GM23338 (cell line): ENCODE measurements at regions not wholly inside any gene's neighbourhood (a gene's known extent, or its start where the extent isn't known, plus 50 kb on each side); places are given as distances from the start of the nearest gene placed in this dataset.
A peak's percentile ranks its signal among the peaks of the same experiment; 100 is the strongest.

Experiments used
- ATAC-seq: fragments of 200-7000 bp; cut with Tn5 transposase; 3 replicates; pipeline ENCODE4 v1.9.1; 2020
- DNase-seq: peaks from one replicate; pipeline ENCODE4 v3.0.0-alpha.2; 2015; ENCODE audit warnings: low spot score
- H2AFZ ChIP-seq: fragments of 200-600 bp; sonication (generic); 2 replicates; pipeline ENCODE4 v1.8.0; 2016; ENCODE audit warnings: antibody characterized with exemption, mild to moderate bottlenecking, moderate library complexity
- H3F3A ChIP-seq: fragments of 200-600 bp; sonication (generic); replicated peaks from 2 replicates; pipeline ENCODE4 v1.8.0; 2017; ENCODE audit warnings: antibody characterized with exemption, mixed run types, low read depth
- H3K27ac ChIP-seq: fragments of 200-600 bp; sonication (generic); 2 replicates; pipeline ENCODE4 v1.6.1; 2016; ENCODE audit warnings: low read depth
- H3K27me3 ChIP-seq: fragments of 200-600 bp; sonication (generic); 2 replicates; pipeline ENCODE4 v1.8.0; 2016; ENCODE audit warnings: mild to moderate bottlenecking, mixed run types, moderate library complexity; ENCODE audit not compliant: insufficient read depth
- H3K36me3 ChIP-seq: fragments of 200-600 bp; sonication (generic); 2 replicates; pipeline ENCODE4 v1.8.0; 2016; ENCODE audit warnings: mild to moderate bottlenecking; ENCODE audit not compliant: insufficient read depth
- H3K4me1 ChIP-seq: fragments of 200-600 bp; sonication (generic); 2 replicates; pipeline ENCODE4 v1.8.0; 2016; ENCODE audit warnings: mild to moderate bottlenecking, moderate library complexity; ENCODE audit not compliant: insufficient read depth
- H3K4me2 ChIP-seq: fragments of 200-600 bp; sonication (generic); 2 replicates; pipeline ENCODE4 v1.7.1; 2017; ENCODE audit warnings: mixed run types
- H3K4me3 ChIP-seq: fragments of 200-600 bp; sonication (generic); 2 replicates; pipeline ENCODE4 v1.6.1; 2016; ENCODE audit warnings: mixed run types
- H3K79me2 ChIP-seq: fragments of 200-600 bp; sonication (generic); replicated peaks from 2 replicates; pipeline ENCODE4 v1.8.0; 2017; ENCODE audit warnings: mild to moderate bottlenecking; ENCODE audit not compliant: insufficient read depth
- H3K9me2 ChIP-seq: fragments of 200-600 bp; sonication (generic); 2 replicates; pipeline ENCODE4 v1.8.0; 2017; ENCODE audit not compliant: insufficient read depth
- H4K20me1 ChIP-seq: fragments of 200-600 bp; sonication (generic); replicated peaks from 2 replicates; pipeline ENCODE4 v1.8.0; 2017; ENCODE audit warnings: mild to moderate bottlenecking; ENCODE audit not compliant: insufficient read depth
- H3K27ac Mint-ChIP-seq: 2 replicates; pipeline ENCODE4 v1.8.0; 2020; ENCODE audit warnings: inconsistent platforms, mild to moderate bottlenecking, moderate library complexity, mixed read lengths
- H3K27me3 Mint-ChIP-seq: 3 replicates; pipeline ENCODE4 v1.8.0; 2022; ENCODE audit warnings: low read depth, mild to moderate bottlenecking, moderate library complexity, mixed read lengths, inconsistent platforms; ENCODE audit not compliant: insufficient read depth, poor library complexity
- H3K36me3 Mint-ChIP-seq: 3 replicates; pipeline ENCODE4 v1.8.0; 2021; ENCODE audit warnings: low read depth, mild to moderate bottlenecking, inconsistent platforms, moderate library complexity, mixed read lengths
- H3K4me1 Mint-ChIP-seq: 3 replicates; pipeline ENCODE4 v1.8.0; 2020; ENCODE audit warnings: mild to moderate bottlenecking, inconsistent platforms, mixed read lengths
- H3K4me3 Mint-ChIP-seq: 3 replicates; pipeline ENCODE4 v1.8.0; 2021; ENCODE audit warnings: moderate library complexity, mild to moderate bottlenecking, inconsistent platforms, mixed read lengths
- H3K9me3 Mint-ChIP-seq: 3 replicates; pipeline ENCODE4 v1.8.0; 2020; ENCODE audit warnings: moderate library complexity, mild to moderate bottlenecking, inconsistent platforms, mixed read lengths
- CREB1 ChIP-seq: fragments of 250-450 bp; sonication (Bioruptor Pico); IDR thresholded peaks from 2 replicates; pipeline ENCODE4 v1.5.0; 2020; ENCODE audit warnings: low read depth, mild to moderate bottlenecking, moderate library complexity
- CTCF ChIP-seq, 2 experiments: fragments of 200-600 bp in 1 of 2; sonication (generic) in 1 of 2; conservative IDR thresholded peaks; 2 replicates each; pipeline versions ENCODE4 v1.5.1 to v1.6.1; 2016 to 2017; ENCODE audit warnings: antibody characterized with exemption in 2 of 2, low read depth in 2 of 2, mild to moderate bottlenecking in 2 of 2, moderate library complexity in 1 of 2
- ETS1 ChIP-seq: IDR thresholded peaks from 2 replicates; pipeline ENCODE4 v1.6.1; 2016; ENCODE audit warnings: antibody characterized with exemption
- EZH2 ChIP-seq: fragments of 200-600 bp; sonication (generic); IDR thresholded peaks from one replicate; pipeline ENCODE4 v1.8.0; 2017; ENCODE audit warnings: antibody characterized with exemption, mild to moderate bottlenecking, low read depth; ENCODE audit not compliant: unreplicated experiment
- EZH2phosphoT487 ChIP-seq: fragments of 200-600 bp; sonication (generic); IDR thresholded peaks from one replicate; pipeline ENCODE4 v1.8.1; 2018; ENCODE audit warnings: antibody characterized with exemption; ENCODE audit not compliant: unreplicated experiment
- NANOG ChIP-seq: IDR thresholded peaks from 2 replicates; pipeline ENCODE4 v1.6.1; 2016; ENCODE audit warnings: antibody characterized with exemption, borderline replicate concordance
- POLR2AphosphoS5 ChIP-seq: IDR thresholded peaks from 2 replicates; pipeline ENCODE4 v1.6.1; 2016; ENCODE audit warnings: antibody characterized with exemption, low read depth
- REST ChIP-seq: IDR thresholded peaks from one replicate; pipeline ENCODE4 v1.6.1; 2018; ENCODE audit warnings: antibody characterized with exemption; ENCODE audit not compliant: unreplicated experiment
- STAT1 ChIP-seq: IDR thresholded peaks from one replicate; pipeline ENCODE4 v1.6.1; 2016; ENCODE audit warnings: antibody characterized with exemption; ENCODE audit not compliant: unreplicated experiment
- ZNF114 ChIP-seq: fragments of 250-450 bp; sonication (Bioruptor Pico); IDR thresholded peaks from 2 replicates; pipeline ENCODE4 v1.5.0; 2020; ENCODE audit warnings: mild to moderate bottlenecking, moderate library complexity
- ZNF331 ChIP-seq: fragments of 250-450 bp; sonication (Bioruptor Pico); IDR thresholded peaks from 2 replicates; pipeline ENCODE4 v1.5.0; 2020; ENCODE audit warnings: low read depth, mild to moderate bottlenecking, moderate library complexity

- no peaks in the 10 kb centered on the region for H3K79me2 ChIP-seq
- no peaks in the 10 kb centered on the region for H3K27me3 ChIP-seq
- 0 out of 3 replicates have a peak, but pooled peaks have one; percentile 49 for ATAC-seq
- H3K4me3 ChIP-seq: no peak overlapping the region
- H4K20me1 ChIP-seq: no peaks in the 10 kb centered on the region
- Mint-ChIP-seq H3K27me3 (peaks cover under 1% of the 10 kb centered on the region), H3K36me3 (peaks cover 2% of the 10 kb centered on the region; the same call in 1 of the 3 replicates), H3K27ac (no peak overlapping the region), H3K4me3 (no peak overlapping the region), H3K9me3 (peaks cover 8% of the 10 kb centered on the region; the same call in 2 of the 3 replicates), H3K4me1 (no peaks in the 10 kb centered on the region)
- peak; percentile 20 for DNase-seq
- H3K36me3 ChIP-seq: no peaks in the 10 kb centered on the region
- no peaks in the 10 kb centered on the region for H3K9me2 ChIP-seq
- H3F3A ChIP-seq: no peaks in the 10 kb centered on the region
- H2AFZ ChIP-seq: no peak overlapping the region
- H3K27ac ChIP-seq: no peak overlapping the region
- H3K4me2 ChIP-seq: no peak overlapping the region
- no peaks in the 10 kb centered on the region for H3K4me1 ChIP-seq
- TF ChIP-seq STAT1 (no peak), EZH2 (no peak), POLR2AphosphoS5 (no peak), NANOG (no peak), CTCF (conservative IDR thresholded peaks at IDR 0.05; ENCODE audit: low read depth in 2 of 2) (no peak), ZNF331 (CRISPR knock-in tag) (no peak)
Measured at GRCh38 chrX:67384403-67384802, 159.4 kb upstream of the AR start.

GRCh38 chrX:67408423-67409079, 135.3 kb upstream of the AR start:
- Histone ChIP-seq H3F3A (no peaks in the 10 kb centered on the region), H3K9me2 (no peaks in the 10 kb centered on the region), H2AFZ (no peak overlapping the region), H3K79me2 (no peaks in the 10 kb centered on the region), H3K27me3 (no peaks in the 10 kb centered on the region), H3K4me3 (no peak overlapping the region), H3K4me1 (no peaks in the 10 kb centered on the region), H3K27ac (no peak overlapping the region), H4K20me1 (no peaks in the 10 kb centered on the region), H3K4me2 (no peak overlapping the region), H3K36me3 (no peaks in the 10 kb centered on the region)
- DNase-seq: no peak
- no peak overlapping the region for H3K4me3 Mint-ChIP-seq
- ATAC-seq: no peak
- no peaks in the 10 kb centered on the region for H3K27me3 Mint-ChIP-seq
- no peak overlapping the region for H3K27ac Mint-ChIP-seq
- H3K4me1 Mint-ChIP-seq: no peaks in the 10 kb centered on the region
- H3K9me3 Mint-ChIP-seq: peaks cover 20% of the 10 kb centered on the region
- peaks cover 11% of the 10 kb centered on the region; the same call in 2 of the 3 replicates for H3K36me3 Mint-ChIP-seq
- TF ChIP-seq EZH2phosphoT487 (no peak), EZH2 (no peak), REST (no peak), ZNF331 (CRISPR knock-in tag) (no peak), STAT1 (no peak), ZNF114 (CRISPR knock-in tag) (no peak), CREB1 (CRISPR knock-in tag) (no peak), ETS1 (no peak)
